GM21360 (cell line): ENCODE measurements at regions not wholly inside any gene's neighbourhood (a gene's known extent, or its start where the extent isn't known, plus 50 kb on each side); places are given as distances from the start of the nearest gene placed in this dataset.

ENCODE experiments used
- ATAC-seq: cut with Tn5 transposase; IDR thresholded peaks from one replicate; pipeline ENCODE4 v1.9.1; 2021; ENCODE audit warnings: mild to moderate bottlenecking, moderate library complexity; ENCODE audit not compliant: unreplicated experiment

DNA sequence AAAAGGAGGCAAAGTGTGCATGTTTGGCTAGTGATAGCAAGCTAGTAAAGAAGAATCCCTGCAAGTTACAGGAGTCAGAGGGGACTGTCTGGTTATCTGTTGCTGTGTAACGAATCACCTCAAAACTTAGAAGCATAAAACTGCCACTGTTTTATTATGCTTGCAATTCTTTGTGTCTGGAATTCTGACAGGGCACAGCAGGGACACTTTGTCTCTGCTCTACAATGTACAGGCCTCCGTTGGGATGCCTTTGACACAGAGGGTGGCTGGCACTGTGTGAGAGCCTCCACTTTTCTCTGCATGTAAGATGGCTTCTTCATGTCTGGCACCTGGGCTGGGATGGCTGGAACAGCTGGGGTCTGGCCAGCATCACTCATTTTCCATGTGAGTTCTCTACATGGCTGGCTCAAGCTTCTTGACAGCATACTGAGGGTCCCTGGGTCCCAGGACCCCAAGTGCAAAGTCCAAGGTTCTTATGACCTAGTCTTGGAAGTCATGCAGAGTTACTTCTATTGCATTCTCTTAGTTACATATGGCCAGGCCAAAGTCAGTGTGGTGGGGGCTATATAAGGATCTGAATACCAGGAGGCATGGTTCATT, 276.9 kb downstream of the RPS24 start:
- ATAC-seq: no peak

- ATAC-seq: no peak
These were observed 278.8 kb downstream of the RPS24 start for GRCh38 chr10:78312197-78313047.

- no peak for ATAC-seq
These were observed 279.4 kb downstream of the RPS24 start for GRCh38 chr10:78313048-78313381.

DNA sequence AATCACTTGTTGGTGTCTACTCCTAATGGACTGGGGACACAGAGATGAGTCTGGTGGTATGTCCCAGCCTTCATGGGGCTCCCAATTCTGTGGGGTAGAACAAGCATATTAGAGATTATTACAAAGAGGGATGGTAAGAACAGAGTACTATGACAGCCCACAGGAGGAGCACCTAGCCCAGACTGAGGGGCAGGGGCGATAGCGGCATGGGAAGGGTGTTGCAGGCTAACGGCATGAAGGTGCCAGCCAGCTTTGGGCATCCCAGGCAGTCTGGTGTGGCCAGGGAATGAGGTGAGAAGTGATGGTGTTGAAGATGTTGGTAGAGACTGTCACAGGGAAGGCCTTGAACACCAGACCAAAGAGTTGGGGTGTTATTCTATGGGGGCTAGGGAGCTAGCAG, 280.0 kb downstream of the RPS24 start:
- ATAC-seq: no peak

DNA sequence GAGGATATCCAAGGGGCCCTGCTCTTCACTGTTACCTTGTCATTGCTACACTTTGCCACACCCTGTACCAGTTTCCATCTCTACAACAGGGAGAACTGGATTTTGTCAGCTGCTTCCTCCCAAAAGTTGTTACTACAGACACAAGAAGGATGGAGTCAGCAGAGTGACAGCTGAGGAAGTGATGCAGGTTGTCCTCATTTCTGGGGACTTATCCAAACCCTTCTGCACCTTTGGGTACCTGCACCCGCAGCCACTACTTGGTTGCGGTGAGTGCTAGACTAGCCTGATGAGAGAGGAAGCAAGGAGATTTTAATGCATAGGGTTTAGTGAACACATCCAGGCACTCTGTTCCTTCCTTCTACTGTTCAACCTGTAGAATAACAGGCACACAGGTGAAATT, 281.0 kb downstream of the RPS24 start:
- ATAC-seq: no peak

DNA sequence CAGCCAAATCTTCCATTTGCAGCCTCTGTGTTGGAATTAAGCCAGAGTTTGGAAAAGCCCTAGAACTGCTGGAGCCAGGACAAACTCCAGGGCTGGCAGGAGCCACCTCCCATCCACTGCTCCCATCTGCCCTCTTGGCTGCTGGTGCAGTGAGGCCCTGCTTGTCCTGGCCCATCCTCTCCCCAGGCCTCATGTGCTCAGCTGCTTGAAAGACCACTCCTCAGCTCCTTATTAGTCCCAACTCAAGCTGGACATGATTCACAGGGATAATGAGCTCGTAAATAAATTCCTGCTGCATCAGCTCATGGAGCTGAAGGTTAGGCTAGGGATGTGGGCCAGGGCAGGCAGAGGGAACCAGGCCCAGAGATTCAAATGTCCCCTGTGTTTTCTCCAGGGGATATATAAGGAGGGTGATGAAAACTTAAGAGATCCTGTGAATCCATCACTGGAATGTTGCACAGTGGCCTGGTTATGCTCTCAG, 282.8 kb downstream of the RPS24 start:
- no peak for ATAC-seq

GRCh38 chr10:78318305-78318704, 284.6 kb downstream of the RPS24 start:
- ATAC-seq: no peak

DNA sequence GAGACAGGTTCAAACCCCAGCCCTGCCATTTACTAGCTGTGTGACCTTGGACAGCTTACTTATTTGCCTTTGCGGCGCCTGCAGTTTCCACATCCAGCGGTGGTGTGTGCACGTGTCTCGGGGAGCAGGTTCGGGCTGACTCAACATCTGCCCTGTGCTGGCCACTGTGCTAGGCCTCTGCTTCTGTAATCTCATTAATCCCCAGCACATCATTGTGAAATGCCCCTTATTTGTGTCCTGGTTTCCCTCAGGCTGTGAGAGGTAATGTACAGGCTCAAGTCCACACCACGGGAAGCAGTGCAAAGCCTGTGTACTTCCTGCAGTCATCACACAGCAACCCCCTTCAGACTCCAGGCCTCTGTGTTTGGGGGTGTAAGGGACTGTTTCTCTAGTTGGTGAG, 285.7 kb downstream of the RPS24 start:
- no peak for ATAC-seq

- no peak for ATAC-seq
These were observed 286.2 kb downstream of the RPS24 start for GRCh38 chr10:78319841-78320240.

GRCh38 chr10:78320506-78320905, 286.8 kb downstream of the RPS24 start:
- no peak for ATAC-seq

DNA sequence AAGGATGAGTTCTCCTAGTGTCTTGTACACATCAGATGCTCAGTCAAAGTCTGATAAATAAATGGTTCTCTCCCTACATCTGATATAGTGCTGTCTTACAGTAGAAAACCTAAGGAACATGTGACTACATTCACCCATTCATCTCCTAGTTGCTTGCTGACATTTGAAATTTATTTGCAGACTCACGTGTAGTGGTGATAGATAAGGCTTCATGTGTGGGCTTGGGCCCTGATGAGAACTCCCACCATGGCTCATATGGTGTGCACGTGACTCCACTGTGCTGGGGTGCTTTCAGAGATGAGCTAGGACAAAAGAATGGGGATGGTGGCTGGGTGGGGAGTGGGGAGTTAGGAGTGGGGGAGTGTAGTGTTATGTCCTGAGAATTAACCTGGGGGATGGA, 287.3 kb downstream of the RPS24 start:
- no peak for ATAC-seq

- no peak for ATAC-seq
These were observed 287.8 kb downstream of the RPS24 start for GRCh38 chr10:78321500-78321899.

DNA sequence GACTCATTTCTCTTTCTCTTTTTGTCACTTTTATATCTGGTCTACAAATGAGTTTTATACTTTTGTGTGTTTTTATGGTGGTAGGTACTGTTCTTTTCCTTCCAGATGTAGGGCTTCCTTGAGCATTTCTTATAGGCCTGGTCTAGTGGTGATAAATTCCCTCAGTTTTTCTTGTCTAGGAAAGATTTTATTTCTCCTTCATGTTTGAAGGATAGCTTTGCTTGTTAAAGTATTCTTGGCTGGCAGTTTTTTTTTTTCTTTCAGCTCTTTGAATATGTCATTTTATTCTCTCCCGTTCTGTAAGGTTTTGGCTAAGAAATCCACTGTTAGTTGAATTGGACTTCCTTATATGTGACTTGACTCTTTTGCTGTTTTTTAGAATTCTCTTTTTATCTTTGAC, 292.7 kb downstream of the RPS24 start:
- ATAC-seq: no peak

DNA sequence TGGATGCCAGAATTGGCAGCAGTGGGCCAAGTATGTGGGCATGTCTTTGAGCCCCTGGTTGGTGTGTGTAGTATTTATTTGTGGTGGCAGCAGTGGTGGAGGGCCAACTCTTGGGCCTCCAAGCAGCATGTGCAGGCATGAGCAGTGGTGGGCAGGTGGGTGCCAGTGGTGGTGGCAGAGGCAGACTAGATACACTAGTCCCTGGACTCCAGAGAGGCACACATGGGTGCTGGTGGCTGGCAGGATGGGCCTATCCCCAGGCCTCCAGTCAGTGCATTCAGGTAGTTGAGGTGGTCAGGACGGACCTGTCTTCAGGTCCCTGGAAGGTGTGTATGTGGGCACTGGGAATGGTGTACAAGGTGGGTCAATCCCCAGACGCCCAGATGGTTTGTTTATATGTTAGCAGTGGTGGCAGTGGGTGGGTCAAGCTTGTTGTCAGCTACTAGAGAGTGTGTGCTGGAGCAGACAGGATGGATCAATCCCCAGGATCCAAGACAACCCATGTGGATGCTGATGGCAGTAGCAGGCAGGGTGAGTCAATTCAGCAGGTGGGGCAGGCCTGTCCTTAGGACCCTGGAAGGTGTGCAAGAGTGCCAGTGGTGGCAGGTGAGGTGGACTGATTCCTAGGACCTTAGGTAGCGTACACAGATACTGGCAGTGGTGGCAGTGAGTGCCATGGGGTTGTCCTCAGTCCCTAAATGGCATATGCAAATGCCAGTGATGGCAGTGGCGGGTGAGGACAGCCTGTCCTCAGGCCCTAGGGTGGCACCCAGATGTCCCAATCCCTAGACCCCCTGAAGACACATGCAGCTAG, 294.3 kb downstream of the RPS24 start:
- ATAC-seq: no peak

DNA sequence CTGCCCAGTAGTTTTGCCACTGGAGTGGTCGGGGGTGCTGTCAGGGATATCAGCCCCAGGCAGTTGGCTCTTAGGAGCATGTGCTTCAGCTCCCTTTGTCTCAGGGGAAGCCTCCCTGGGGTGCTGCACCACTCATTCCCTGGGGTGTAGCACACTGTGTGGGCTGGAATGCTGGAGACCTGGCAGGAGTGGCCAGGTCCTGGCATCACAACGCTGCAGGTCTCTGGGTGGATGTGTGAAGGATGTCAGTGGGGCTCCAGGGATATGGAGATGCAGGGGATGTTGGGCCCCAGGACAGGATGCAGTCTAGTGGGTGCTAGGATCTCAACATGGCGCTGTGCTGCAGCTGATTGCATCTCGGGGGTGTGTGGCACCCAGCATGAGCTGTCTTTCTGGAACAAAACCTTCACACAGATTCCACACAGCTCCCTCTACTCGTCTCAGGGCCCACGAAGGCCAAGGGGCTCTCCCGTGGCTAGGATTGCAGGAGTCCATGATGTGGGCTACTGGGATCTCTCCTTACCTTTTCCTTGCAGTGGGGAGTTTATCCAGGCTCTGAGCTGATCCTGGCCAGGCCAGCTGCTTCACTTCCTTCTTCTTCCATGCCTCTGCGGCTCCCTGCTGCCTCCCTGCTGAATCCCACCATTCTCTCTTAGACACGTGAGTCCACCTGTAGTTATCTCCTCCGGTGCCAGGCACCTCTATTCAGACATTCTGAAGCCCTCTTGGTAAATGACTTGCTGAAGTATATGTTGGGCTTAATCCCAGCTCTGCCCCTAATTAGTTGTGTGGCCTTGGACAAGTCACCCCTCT, 295.1 kb downstream of the RPS24 start:
- no peak for ATAC-seq

- ATAC-seq: no peak
These were observed 297.2 kb downstream of the RPS24 start for GRCh38 chr10:78330884-78331283.

- ATAC-seq: no peak
These were observed 297.8 kb downstream of the RPS24 start for GRCh38 chr10:78331391-78331922.

DNA sequence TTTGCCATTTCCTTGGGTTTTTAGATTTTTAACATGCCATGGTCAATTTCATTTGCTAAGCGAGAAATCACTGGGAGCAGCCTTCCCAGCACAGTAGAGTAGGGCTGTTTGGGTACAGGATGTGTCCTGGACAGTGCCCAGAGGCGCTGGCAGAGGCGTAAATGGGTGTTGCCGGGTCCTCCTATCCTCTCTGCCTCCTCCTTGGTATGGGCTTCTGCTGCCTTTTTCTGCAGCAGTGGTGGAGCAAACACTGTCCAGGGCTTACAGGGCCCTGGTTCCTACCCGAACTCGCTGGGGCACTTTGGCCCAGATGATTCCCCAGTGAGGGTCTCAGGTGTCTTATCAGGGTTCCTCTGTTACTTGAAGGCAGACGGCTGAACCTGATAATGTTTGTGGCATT, 298.3 kb downstream of the RPS24 start:
- ATAC-seq: no peak

- no peak for ATAC-seq
These were observed 299.0 kb downstream of the RPS24 start for GRCh38 chr10:78332657-78333056.

GRCh38 chr10:78333362-78334143, 299.9 kb downstream of the RPS24 start:
- ATAC-seq: no peak
